ENCODE measurements at regions not wholly inside any gene's neighbourhood (a gene's known extent, or its start where the extent isn't known, plus 50 kb on each side); places are given as distances from the start of the nearest gene placed in this dataset.

DNA sequence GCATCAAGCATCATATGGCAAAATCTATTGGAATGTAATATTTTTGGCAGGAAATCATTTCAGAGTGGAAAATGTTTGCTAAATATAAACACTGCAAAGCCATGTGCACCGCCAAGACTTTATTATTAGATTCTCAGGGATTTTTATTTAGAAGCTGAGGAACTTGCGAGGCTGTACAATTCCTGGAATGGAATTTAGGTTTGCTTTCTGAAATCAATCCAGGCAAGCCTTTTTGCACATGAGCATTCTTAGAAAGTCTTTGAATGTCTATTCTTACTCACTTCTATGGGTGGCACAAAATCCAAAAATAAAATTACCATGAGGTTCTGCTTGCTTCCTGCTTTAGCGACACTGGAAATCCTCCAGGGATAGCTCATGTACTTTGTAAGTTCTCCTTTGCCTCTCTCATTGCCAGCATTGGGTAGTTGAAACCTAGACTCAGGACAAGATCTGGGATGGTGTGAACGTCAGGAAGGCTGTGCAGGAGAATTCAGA, 71.5 kb upstream of the PALM2AKAP2 start:
- no peak overlapping the region for H3K9ac ChIP-seq (replicated peaks in 1 of 4; ENCODE audit: extremely low read depth in 1 of 4, low read depth in 3 of 4, low read length in 3 of 4)

More for the DNA sequence above, 71.5 kb upstream of the PALM2AKAP2 start:
- H3K18ac ChIP-seq (ENCODE audit: extremely low read depth, low read length): no peak overlapping the region
- WGBS, 2 experiments (ENCODE audit: extremely low coverage in 1 of 2, insufficient coverage in 1 of 2, insufficient read length in 1 of 2, insufficient replicate concordance in 2 of 2, low coverage in 1 of 2, low lambda C conversion rate in 2 of 2, missing lambda C conversion rate in 1 of 2): 87% methylated on average over 4 of the region's 4 CpGs; no CpG with 5 or more reads in 1 of the 2 experiments
- no peak overlapping the region for H2BK12ac ChIP-seq (ENCODE audit: low read depth, low read length)
- POLR2A ChIA-PET (ENCODE audit: partially characterized antibody): no interaction called here
- H4K8ac ChIP-seq (ENCODE audit: extremely low read depth, insufficient read depth, low read length): no peak overlapping the region
- no peaks in the 10 kb centered on the region for H3K79me2 ChIP-seq (ENCODE audit: control insufficient read depth in 1 of 2, insufficient read depth in 2 of 2, low read length in 2 of 2)
- H3K4me2 ChIP-seq (ENCODE audit: insufficient read depth in 1 of 2, low read depth in 2 of 2, low read length in 2 of 2): no peak overlapping the region
- H3K4me3 ChIP-seq (ENCODE audit: extremely low read depth in 1 of 4, insufficient read depth in 2 of 4, low read depth in 3 of 4, low read length in 4 of 4): no peak overlapping the region
- no peak overlapping the region for H2BK120ac ChIP-seq (replicated peaks; ENCODE audit: low read depth, low read length)
- H3K27me3 ChIP-seq (replicated peaks in 1 of 4; ENCODE audit: control insufficient read depth in 3 of 4, extremely low read depth in 1 of 4, insufficient read depth in 3 of 4, low read length in 3 of 4): no peaks in the 10 kb centered on the region
- H2BK20ac ChIP-seq (ENCODE audit: low read length): no peak overlapping the region
- H3K56ac ChIP-seq (replicated peaks; ENCODE audit: insufficient read length, low read depth, low read length): no peak overlapping the region
- no peaks in the 10 kb centered on the region for H3K4me1 ChIP-seq (replicated peaks in 1 of 4; ENCODE audit: control insufficient read depth in 3 of 4, insufficient read depth in 4 of 4, low read length in 3 of 4)
- no peak overlapping the region for H3K27ac ChIP-seq (ENCODE audit: low read depth, low read length)
- H4K91ac ChIP-seq (replicated peaks; ENCODE audit: insufficient read length, low read length): no peak overlapping the region
- DNase-seq (ENCODE audit: low read depth in 1 of 2, low spot score in 2 of 2) (no peak), FAIRE-seq (no peak)
- no peaks in the 10 kb centered on the region for H3K23me2 ChIP-seq (ENCODE audit: low read depth, low read length)
- no peak overlapping the region for H4K5ac ChIP-seq (ENCODE audit: insufficient read length, low read depth, low read length)
- no peak overlapping the region for H3K14ac ChIP-seq (ENCODE audit: insufficient read length)
- H3K9me3 ChIP-seq (ENCODE audit: insufficient read depth in 2 of 2, low read depth in 1 of 2, low read length in 1 of 2): no peaks in the 10 kb centered on the region
- H3K79me1 ChIP-seq (ENCODE audit: low read depth, low read length): no peaks in the 10 kb centered on the region
- H3K23ac ChIP-seq (ENCODE audit: insufficient read length): no peak overlapping the region
- no peak overlapping the region for H2BK5ac ChIP-seq (ENCODE audit: low read depth, low read length)
- H3K4ac ChIP-seq (replicated peaks; ENCODE audit: insufficient read length, low read depth, low read length): no peak overlapping the region
- no peak overlapping the region for H2AK5ac ChIP-seq (ENCODE audit: low read depth, low read length)
- no peak overlapping the region for H2AFZ ChIP-seq (ENCODE audit: low read length)
- TF ChIP-seq SIX5 (IDR thresholded peaks at IDR 0.05; ENCODE audit: low read depth, low read length) (no peak), CREB1 (IDR thresholded peaks at IDR 0.05) (no peak), BRCA1 (IDR thresholded peaks at IDR 0.05; ENCODE audit: low read depth, low read length) (no peak), CHD1 (IDR thresholded peaks at IDR 0.05; ENCODE audit: low read depth, low read length) (no peak), EGR1 (IDR thresholded peaks at IDR 0.05; ENCODE audit: borderline replicate concordance, low read depth, low read length) (no peak)
- no peaks in the 10 kb centered on the region for H4K20me1 ChIP-seq (replicated peaks in 1 of 2; ENCODE audit: control insufficient read depth in 1 of 2, insufficient read depth in 2 of 2, low read length in 2 of 2)
- no peak overlapping the region for H2BK15ac ChIP-seq (ENCODE audit: low read length)
- H3K36me3 ChIP-seq (ENCODE audit: control insufficient read depth in 2 of 4, insufficient read depth in 4 of 4, low read length in 3 of 4): no peaks in the 10 kb centered on the region
- CTCF ChIA-PET (ENCODE audit: partially characterized antibody): interaction anchor here (0.8 to 1.3 kb wide), 3 partner anchors 33 to 151 kb away, joined by 3 read pairs; no protein-coding TSS in a partner anchor
